ENCODE measurements at regions not wholly inside any gene's neighbourhood (a gene's known extent, or its start where the extent isn't known, plus 50 kb on each side); places are given as distances from the start of the nearest gene placed in this dataset.
A peak's percentile ranks its signal among the peaks of the same experiment; 100 is the strongest.

DNA sequence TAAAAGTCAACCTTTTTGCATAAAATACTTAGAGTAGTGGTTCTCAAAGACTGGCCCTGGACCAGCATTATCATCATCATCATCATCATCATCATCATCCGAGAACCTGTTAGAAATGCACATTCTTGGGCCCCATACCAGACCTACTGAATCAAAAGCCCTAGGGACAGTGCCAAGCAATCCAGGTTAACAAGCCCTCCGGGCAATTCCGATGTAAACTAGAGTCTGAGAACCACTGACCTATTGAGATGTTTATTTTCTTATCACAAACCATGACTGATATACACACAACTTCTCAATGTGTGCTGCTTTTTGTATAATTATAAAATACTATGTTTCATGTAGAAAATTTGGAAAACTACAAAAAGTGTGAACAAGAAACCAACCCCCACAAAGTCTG lies 133.4 kb upstream of the GATB start:
- Histone ChIP-seq H3F3A (ENCODE audit: low read depth) (no peaks in the 10 kb centered on the region), H3K4me3 (ENCODE audit: low read length, poor library complexity, severe bottlenecking) (no peak overlapping the region), H2AFZ (ENCODE audit: low read length) (no peak overlapping the region), H3K9me2 (replicated peaks; ENCODE audit: low read depth, low read length) (no peaks in the 10 kb centered on the region), H3K79me2 (ENCODE audit: insufficient read depth, low read length) (no peaks in the 10 kb centered on the region), H3K9ac (ENCODE audit: low read depth, low read length, poor library complexity, severe bottlenecking) (no peak overlapping the region), H3K4me1 (ENCODE audit: insufficient read depth, low read length, poor library complexity, severe bottlenecking) (peaks cover 4% of the 10 kb centered on the region), H3K4me2 (ENCODE audit: low read depth, low read length, poor library complexity, severe bottlenecking) (no peak overlapping the region), H3K9me3 (ENCODE audit: insufficient read depth, low read depth, low read length) (no peaks in the 10 kb centered on the region), H4K20me1 (ENCODE audit: insufficient read depth, low read length, poor library complexity, severe bottlenecking) (no peaks in the 10 kb centered on the region), H3K36me3 (ENCODE audit: insufficient read depth, low read length) (no peaks in the 10 kb centered on the region), H3K27me3 (ENCODE audit: insufficient read depth, low read length, poor library complexity, severe bottlenecking) (no peaks in the 10 kb centered on the region)
- no peak for TF ChIP-seq EZH2phosphoT487 (IDR thresholded peaks at IDR 0.05; ENCODE audit: borderline replicate concordance)
- TF ChIP-seq, protein P1, sequence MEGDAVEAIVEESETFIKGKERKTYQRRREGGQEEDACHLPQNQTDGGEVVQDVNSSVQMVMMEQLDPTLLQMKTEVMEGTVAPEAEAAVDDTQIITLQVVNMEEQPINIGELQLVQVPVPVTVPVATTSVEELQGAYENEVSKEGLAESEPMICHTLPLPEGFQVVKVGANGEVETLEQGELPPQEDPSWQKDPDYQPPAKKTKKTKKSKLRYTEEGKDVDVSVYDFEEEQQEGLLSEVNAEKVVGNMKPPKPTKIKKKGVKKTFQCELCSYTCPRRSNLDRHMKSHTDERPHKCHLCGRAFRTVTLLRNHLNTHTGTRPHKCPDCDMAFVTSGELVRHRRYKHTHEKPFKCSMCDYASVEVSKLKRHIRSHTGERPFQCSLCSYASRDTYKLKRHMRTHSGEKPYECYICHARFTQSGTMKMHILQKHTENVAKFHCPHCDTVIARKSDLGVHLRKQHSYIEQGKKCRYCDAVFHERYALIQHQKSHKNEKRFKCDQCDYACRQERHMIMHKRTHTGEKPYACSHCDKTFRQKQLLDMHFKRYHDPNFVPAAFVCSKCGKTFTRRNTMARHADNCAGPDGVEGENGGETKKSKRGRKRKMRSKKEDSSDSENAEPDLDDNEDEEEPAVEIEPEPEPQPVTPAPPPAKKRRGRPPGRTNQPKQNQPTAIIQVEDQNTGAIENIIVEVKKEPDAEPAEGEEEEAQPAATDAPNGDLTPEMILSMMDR (conservative IDR thresholded peaks at IDR 0.05; ENCODE audit: low read length) = no peak

DNA sequence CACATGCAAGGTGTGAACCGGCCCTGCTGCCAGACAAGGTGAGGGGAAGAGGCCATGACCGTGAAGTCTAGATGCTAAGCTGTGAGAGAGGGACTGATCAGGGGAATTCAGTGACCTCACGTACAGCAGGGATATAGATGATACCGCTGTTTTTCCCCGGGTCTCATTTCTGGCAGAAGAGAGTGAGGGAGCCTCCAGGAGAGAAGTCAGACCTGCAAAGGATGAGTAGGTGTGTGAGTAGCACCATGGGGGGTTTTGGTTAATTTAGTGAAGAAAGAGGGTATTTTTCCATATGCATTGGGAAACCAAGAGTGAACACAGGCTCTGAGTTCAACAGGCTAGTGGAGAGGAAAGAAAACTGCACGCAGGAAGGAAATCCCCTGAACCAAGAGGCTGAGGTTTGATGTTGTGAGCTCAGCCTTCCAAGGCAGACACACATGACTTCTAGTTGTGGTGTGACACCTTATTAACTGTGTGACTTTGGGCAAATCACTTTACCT lies 127.6 kb upstream of the GATB start:
- no peak overlapping the region for H3K4me3 ChIP-seq (ENCODE audit: low read length, poor library complexity, severe bottlenecking)
- no peak overlapping the region for H3K9ac ChIP-seq (ENCODE audit: low read depth, low read length, poor library complexity, severe bottlenecking)
- no peaks in the 10 kb centered on the region for H3K9me2 ChIP-seq (replicated peaks; ENCODE audit: low read depth, low read length)
- no peaks in the 10 kb centered on the region for H3F3A ChIP-seq (ENCODE audit: low read depth)
- no peak for TF ChIP-seq EZH2phosphoT487 (IDR thresholded peaks at IDR 0.05; ENCODE audit: borderline replicate concordance)
- TF ChIP-seq, protein P1 (conservative IDR thresholded peaks at IDR 0.05; ENCODE audit: low read length) = no peak
- no peak overlapping the region for H3K4me2 ChIP-seq (ENCODE audit: low read depth, low read length, poor library complexity, severe bottlenecking)
- no peaks in the 10 kb centered on the region for H4K20me1 ChIP-seq (ENCODE audit: insufficient read depth, low read length, poor library complexity, severe bottlenecking)
- H3K9me3 ChIP-seq (ENCODE audit: insufficient read depth, low read depth, low read length) = no peaks in the 10 kb centered on the region
- no peaks in the 10 kb centered on the region for H3K79me2 ChIP-seq (ENCODE audit: insufficient read depth, low read length)
- H2AFZ ChIP-seq (ENCODE audit: low read length) = no peak overlapping the region
- peaks cover 20% of the 10 kb centered on the region for H3K4me1 ChIP-seq (ENCODE audit: insufficient read depth, low read length, poor library complexity, severe bottlenecking)
- no peaks in the 10 kb centered on the region for H3K36me3 ChIP-seq (ENCODE audit: insufficient read depth, low read length)
- H3K27me3 ChIP-seq (ENCODE audit: insufficient read depth, low read length, poor library complexity, severe bottlenecking) = no peaks in the 10 kb centered on the region

DNA sequence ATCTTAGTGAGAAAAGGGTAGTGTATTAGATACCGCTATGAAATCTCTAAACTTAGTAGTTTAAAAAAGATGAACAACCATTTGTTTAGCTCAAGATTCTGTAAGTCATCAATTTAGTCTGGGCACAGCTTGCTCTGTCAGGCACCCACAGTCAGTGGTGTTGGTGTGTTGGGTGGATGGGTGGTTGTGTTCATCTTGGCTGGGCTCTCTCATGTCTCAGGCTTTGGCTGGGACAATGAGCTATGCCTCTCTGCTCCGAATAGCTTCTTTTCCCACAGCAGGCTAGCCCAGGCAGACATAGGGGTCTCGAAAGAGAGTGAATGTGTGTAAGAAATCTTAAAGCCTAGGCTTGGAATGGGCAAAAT lies 127.0 kb upstream of the GATB start:
- Histone ChIP-seq H3K27me3 (ENCODE audit: insufficient read depth, low read length, poor library complexity, severe bottlenecking) (no peaks in the 10 kb centered on the region), H4K20me1 (ENCODE audit: insufficient read depth, low read length, poor library complexity, severe bottlenecking) (no peaks in the 10 kb centered on the region), H3K4me2 (ENCODE audit: low read depth, low read length, poor library complexity, severe bottlenecking) (peak overlapping the region; percentile 10), H3F3A (ENCODE audit: low read depth) (no peaks in the 10 kb centered on the region), H3K9me2 (replicated peaks; ENCODE audit: low read depth, low read length) (no peaks in the 10 kb centered on the region), H3K79me2 (ENCODE audit: insufficient read depth, low read length) (no peaks in the 10 kb centered on the region), H2AFZ (ENCODE audit: low read length) (no peak overlapping the region), H3K4me3 (ENCODE audit: low read length, poor library complexity, severe bottlenecking) (no peak overlapping the region), H3K4me1 (ENCODE audit: insufficient read depth, low read length, poor library complexity, severe bottlenecking) (peaks cover 20% of the 10 kb centered on the region), H3K9me3 (ENCODE audit: insufficient read depth, low read depth, low read length) (no peaks in the 10 kb centered on the region), H3K9ac (ENCODE audit: low read depth, low read length, poor library complexity, severe bottlenecking) (no peak overlapping the region), H3K36me3 (ENCODE audit: insufficient read depth, low read length) (no peaks in the 10 kb centered on the region)
- TF ChIP-seq EZH2phosphoT487 (IDR thresholded peaks at IDR 0.05; ENCODE audit: borderline replicate concordance) = no peak
- TF ChIP-seq, protein P1 (conservative IDR thresholded peaks at IDR 0.05; ENCODE audit: low read length) = no peak

All from Loucy (cell line).